Thyroid gland (tissue), 4 donors: ENCODE measurements at regions not wholly inside any gene's neighbourhood (a gene's known extent, or its start where the extent isn't known, plus 50 kb on each side); places are given as distances from the start of the nearest gene placed in this dataset.

ENCODE experiments used
- POLR2A ChIP-seq, 2 donors: fragments of 450-650 bp; IDR thresholded peaks; one replicate each; pipeline ENCODE4 v1.6.1; 2017; ENCODE audit warnings: antibody characterized with exemption in 2 of 2, mild to moderate bottlenecking in 2 of 2, moderate library complexity in 1 of 2
- TF ChIP-seq, protein P1 (sequence below), 6 experiments: fragments of 200-600 bp in 3 of 6; fragments of 450-650 bp in 3 of 6; sonication (generic) in 3 of 6; IDR thresholded peaks; one replicate each; pipeline ENCODE4 v1.5.1; 2016 to 2019; ENCODE audit warnings: antibody characterized with exemption in 6 of 6, mild to moderate bottlenecking in 2 of 6, inconsistent platforms in 1 of 6, moderate library complexity in 1 of 6

GRCh38 chr14:61963926-61964325, 201.7 kb downstream of the SNAPC1 start:
- TF ChIP-seq, protein P1, sequence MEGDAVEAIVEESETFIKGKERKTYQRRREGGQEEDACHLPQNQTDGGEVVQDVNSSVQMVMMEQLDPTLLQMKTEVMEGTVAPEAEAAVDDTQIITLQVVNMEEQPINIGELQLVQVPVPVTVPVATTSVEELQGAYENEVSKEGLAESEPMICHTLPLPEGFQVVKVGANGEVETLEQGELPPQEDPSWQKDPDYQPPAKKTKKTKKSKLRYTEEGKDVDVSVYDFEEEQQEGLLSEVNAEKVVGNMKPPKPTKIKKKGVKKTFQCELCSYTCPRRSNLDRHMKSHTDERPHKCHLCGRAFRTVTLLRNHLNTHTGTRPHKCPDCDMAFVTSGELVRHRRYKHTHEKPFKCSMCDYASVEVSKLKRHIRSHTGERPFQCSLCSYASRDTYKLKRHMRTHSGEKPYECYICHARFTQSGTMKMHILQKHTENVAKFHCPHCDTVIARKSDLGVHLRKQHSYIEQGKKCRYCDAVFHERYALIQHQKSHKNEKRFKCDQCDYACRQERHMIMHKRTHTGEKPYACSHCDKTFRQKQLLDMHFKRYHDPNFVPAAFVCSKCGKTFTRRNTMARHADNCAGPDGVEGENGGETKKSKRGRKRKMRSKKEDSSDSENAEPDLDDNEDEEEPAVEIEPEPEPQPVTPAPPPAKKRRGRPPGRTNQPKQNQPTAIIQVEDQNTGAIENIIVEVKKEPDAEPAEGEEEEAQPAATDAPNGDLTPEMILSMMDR (IDR thresholded peaks at IDR 0.05) = no peak
- no peak for TF ChIP-seq POLR2A (IDR thresholded peaks at IDR 0.05)
